Cardiac fibroblast (primary cell): ENCODE measurements at regions not wholly inside any gene's neighbourhood (a gene's known extent, or its start where the extent isn't known, plus 50 kb on each side); places are given as distances from the start of the nearest gene placed in this dataset.

ENCODE experiments used
- DNase-seq, 2 donors: peaks; one replicate each; pipeline versions ENCODE4 v3.0.0 to v3.0.0-alpha.2; 2010; ENCODE audit warnings: low read depth in 2 of 2
- H3K4me3 ChIP-seq, 2 donors: replicated peaks in 1 of 2; 1 replicate in 1 of 2; 2 replicates in 1 of 2; pipeline ENCODE4 v1.5.1; 2011; ENCODE audit warnings: low read depth in 2 of 2, low read length in 2 of 2, mild to moderate bottlenecking in 2 of 2, moderate library complexity in 1 of 2
- CTCF ChIP-seq: IDR thresholded peaks from one replicate; pipeline ENCODE4 v1.5.1; 2011; ENCODE audit warnings: low read depth, mild to moderate bottlenecking, low read length, inconsistent platforms

- H3K4me3 ChIP-seq: no peak overlapping the region
- no peak for DNase-seq
- no peak for TF ChIP-seq CTCF
Observed at GRCh38 chr3:59540696-59541095, 490.9 kb upstream of the CFAP20DC start.

GRCh38 chr3:59540241-59540640 is 490.4 kb upstream of the CFAP20DC start:
- DNase-seq: peak in 1 of 2 donors; percentile 23
- H3K4me3 ChIP-seq: no peak overlapping the region
- no peak for TF ChIP-seq CTCF

GRCh38 chr3:59538753-59539432 is 489.1 kb upstream of the CFAP20DC start:
- no peak for DNase-seq
- no peak overlapping the region for H3K4me3 ChIP-seq
- TF ChIP-seq CTCF: no peak

GRCh38 chr3:59535791-59536221 is 486.0 kb upstream of the CFAP20DC start:
- no peak for TF ChIP-seq CTCF
- DNase-seq: peak; percentile 21 to 45
- H3K4me3 ChIP-seq: no peak overlapping the region

- no peak overlapping the region for H3K4me3 ChIP-seq
- no peak for DNase-seq
- TF ChIP-seq CTCF: no peak
Observed at GRCh38 chr3:59531994-59532393, 482.2 kb upstream of the CFAP20DC start.

- DNase-seq: no peak
- no peak for TF ChIP-seq CTCF
- no peak overlapping the region for H3K4me3 ChIP-seq
Observed at GRCh38 chr3:59531066-59531745, 481.4 kb upstream of the CFAP20DC start.
